22Rv1 (cell line): ENCODE measurements at regions not wholly inside any gene's neighbourhood (a gene's known extent, or its start where the extent isn't known, plus 50 kb on each side); places are given as distances from the start of the nearest gene placed in this dataset.

Experiments
- H3K27ac ChIP-seq: fragments of 450-650 bp; 2 replicates; pipeline ENCODE4 v1.5.1; 2017
- CTCF ChIP-seq: fragments of 450-650 bp; IDR thresholded peaks from 2 replicates; pipeline ENCODE4 v1.5.1; 2017; ENCODE audit warnings: mild to moderate bottlenecking
- ZFX ChIP-seq: fragments of 450-650 bp; IDR thresholded peaks from 2 replicates; pipeline ENCODE4 v1.6.1; 2017; ENCODE audit warnings: antibody characterized with exemption, borderline replicate concordance

DNA sequence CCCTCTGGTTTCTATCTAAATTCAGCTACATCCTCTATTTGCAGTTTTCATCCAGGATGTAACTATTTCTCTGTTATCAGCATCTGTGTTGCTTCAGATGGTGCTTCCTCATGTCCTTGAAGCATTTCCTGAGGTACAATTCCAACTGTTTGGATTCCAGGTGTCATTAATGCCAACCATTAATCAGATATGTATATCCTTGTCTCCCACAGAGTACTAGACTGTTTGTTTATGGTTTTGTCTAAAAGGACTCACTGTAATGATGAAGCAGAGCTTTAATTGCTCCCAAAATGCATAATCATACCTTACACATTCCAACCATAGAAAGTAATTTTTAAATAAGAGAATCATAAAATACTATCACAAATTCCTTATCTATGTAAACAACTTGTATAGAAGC is 288.5 kb upstream of the MME start:
- no peak overlapping the region for H3K27ac ChIP-seq
- TF ChIP-seq CTCF (no peak), ZFX (no peak)

GRCh38 chr3:154786724-154787123 is 293.4 kb upstream of the MME start:
- no peak for TF ChIP-seq ZFX
- no peak for TF ChIP-seq CTCF
- no peak overlapping the region for H3K27ac ChIP-seq

GRCh38 chr3:154783521-154783931 is 296.6 kb upstream of the MME start:
- no peak overlapping the region for H3K27ac ChIP-seq
- TF ChIP-seq ZFX: no peak
- TF ChIP-seq CTCF: no peak

- H3K27ac ChIP-seq: no peak overlapping the region
- no peak for TF ChIP-seq CTCF
- no peak for TF ChIP-seq ZFX
Measured at GRCh38 chr3:154783061-154783460, 297.1 kb upstream of the MME start.

- H3K27ac ChIP-seq: no peak overlapping the region
Measured at GRCh38 chr3:154782151-154782550, 298.0 kb upstream of the MME start.

DNA sequence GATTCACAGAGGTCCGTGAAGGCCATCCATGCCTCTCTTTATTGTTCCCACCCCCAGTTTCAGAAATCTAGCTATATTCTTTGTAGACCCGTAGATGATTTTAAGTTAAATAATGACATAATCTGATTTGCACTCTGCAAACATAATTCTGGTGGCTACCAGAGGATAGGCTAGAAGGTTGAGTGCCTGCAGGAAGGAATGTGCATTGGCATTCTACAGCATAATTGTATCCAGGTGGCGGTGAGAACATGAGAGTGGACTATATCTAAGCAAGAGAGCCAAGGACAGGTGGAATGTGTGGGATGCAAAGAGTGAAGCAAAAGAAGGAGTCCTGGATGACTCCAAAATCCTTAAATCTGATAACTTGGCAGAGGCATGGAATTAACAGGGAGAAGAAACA is 298.5 kb upstream of the MME start:
- TF ChIP-seq CTCF (no peak), ZFX (no peak)
- no peak overlapping the region for H3K27ac ChIP-seq

More at GRCh38 chr3:154782151-154782550, 298.0 kb upstream of the MME start:
- TF ChIP-seq CTCF (no peak), ZFX (no peak)

DNA sequence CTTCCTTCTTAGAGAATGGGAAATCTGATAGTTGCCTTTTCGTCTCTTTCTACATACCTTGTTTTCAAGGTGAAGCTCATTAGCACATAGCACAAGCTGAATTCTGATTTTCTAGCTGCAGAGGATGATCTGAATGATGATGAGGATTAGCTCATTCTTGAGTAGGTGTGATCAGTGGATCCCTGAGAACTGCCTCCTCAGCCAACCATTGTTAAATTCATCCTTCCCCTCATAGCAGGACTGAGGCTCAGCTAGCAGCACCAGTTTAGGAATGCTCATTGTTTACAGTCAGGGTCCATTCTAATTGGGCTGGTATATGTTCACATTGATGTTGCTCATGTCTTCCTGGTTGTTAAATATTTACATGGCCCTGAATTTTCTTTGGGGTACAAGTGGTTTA is 299.9 kb upstream of the MME start:
- TF ChIP-seq CTCF: no peak
- TF ChIP-seq ZFX: no peak
- H3K27ac ChIP-seq: no peak overlapping the region
